Activated naive CD8-positive, alpha-beta T cell treated with anti-CD3 and anti-CD28 coated beads, Interleukin-2, amount 50 U/mL, for 24 hours (primary cell): ENCODE measurements at regions not wholly inside any gene's neighbourhood (a gene's known extent, or its start where the extent isn't known, plus 50 kb on each side); places are given as distances from the start of the nearest gene placed in this dataset.
A peak's percentile ranks its signal among the peaks of the same experiment; 100 is the strongest.
"Not testable (repeated sequence)": the region's sequence is repeated elsewhere in the genome, so short reads cannot be mapped to it uniquely, and the experiment has no call there.

Source experiments
- ATAC-seq: fragments of 150-1000 bp; cut with Tn5 transposase; one replicate; pipeline ENCODE4 v1.10.0; 2021
- DNase-seq: peaks from one replicate; pipeline ENCODE4 v3.0.0; 2021
- H3K27ac Mint-ChIP-seq: one replicate; pipeline ENCODE4 v1.8.0; 2021; ENCODE audit warnings: mild to moderate bottlenecking, mixed read lengths
- H3K27me3 Mint-ChIP-seq: one replicate; pipeline ENCODE4 v1.8.0; 2021; ENCODE audit warnings: mixed read lengths
- H3K36me3 Mint-ChIP-seq: one replicate; pipeline ENCODE4 v1.8.0; 2021; ENCODE audit warnings: low read depth, mixed read lengths
- H3K4me1 Mint-ChIP-seq: one replicate; pipeline ENCODE4 v1.8.0; 2021; ENCODE audit warnings: mixed read lengths
- H3K4me3 Mint-ChIP-seq: one replicate; pipeline ENCODE4 v1.8.0; 2021; ENCODE audit warnings: mild to moderate bottlenecking, moderate library complexity, mixed read lengths
- H3K9me3 Mint-ChIP-seq: one replicate; pipeline ENCODE4 v1.8.0; 2021; ENCODE audit warnings: mixed read lengths

GRCh38 chr14:34165847-34166350 is 215.0 kb upstream of the EGLN3 start:
- H3K4me3 Mint-ChIP-seq: no peak overlapping the region
- no peaks in the 10 kb centered on the region for H3K36me3 Mint-ChIP-seq
- ATAC-seq (peak; percentile 28), DNase-seq (no peak)
- no peaks in the 10 kb centered on the region for H3K9me3 Mint-ChIP-seq
- H3K27me3 Mint-ChIP-seq: peaks cover 11% of the 10 kb centered on the region
- H3K4me1 Mint-ChIP-seq: peaks cover 12% of the 10 kb centered on the region
- no peak overlapping the region for H3K27ac Mint-ChIP-seq

GRCh38 chr14:34164162-34164864 is 213.4 kb upstream of the EGLN3 start:
- H3K36me3 Mint-ChIP-seq: no peaks in the 10 kb centered on the region
- H3K27me3 Mint-ChIP-seq: peaks cover 11% of the 10 kb centered on the region
- H3K9me3 Mint-ChIP-seq: no peaks in the 10 kb centered on the region
- no peak for DNase-seq
- no peak overlapping the region for H3K4me3 Mint-ChIP-seq
- no peak overlapping the region for H3K27ac Mint-ChIP-seq
- no peak for ATAC-seq
- peaks cover 12% of the 10 kb centered on the region for H3K4me1 Mint-ChIP-seq

- ATAC-seq (peak; percentile 54), DNase-seq (no peak)
- Mint-ChIP-seq H3K4me3 (no peak overlapping the region), H3K27ac (no peak overlapping the region), H3K4me1 (peaks cover 12% of the 10 kb centered on the region), H3K27me3 (peaks cover 7% of the 10 kb centered on the region), H3K9me3 (no peaks in the 10 kb centered on the region), H3K36me3 (no peaks in the 10 kb centered on the region)
Measured at GRCh38 chr14:34161351-34162082, 210.6 kb upstream of the EGLN3 start.

- DNase-seq: no peak
- no peaks in the 10 kb centered on the region for H3K9me3 Mint-ChIP-seq
- no peak for ATAC-seq
Measured at GRCh38 chr14:34160619-34161018, 209.7 kb upstream of the EGLN3 start.

GRCh38 chr14:34157651-34158050 is 206.8 kb upstream of the EGLN3 start:
- Mint-ChIP-seq H3K4me1 (peaks cover 9% of the 10 kb centered on the region), H3K4me3 (no peak overlapping the region), H3K36me3 (no peaks in the 10 kb centered on the region), H3K27me3 (peaks cover under 1% of the 10 kb centered on the region), H3K9me3 (no peaks in the 10 kb centered on the region), H3K27ac (no peak overlapping the region)
- ATAC-seq (no peak), DNase-seq (no peak)

More at GRCh38 chr14:34160619-34161018, 209.7 kb upstream of the EGLN3 start:
- H3K36me3 Mint-ChIP-seq: no peaks in the 10 kb centered on the region
- no peak overlapping the region for H3K27ac Mint-ChIP-seq
- peaks cover 10% of the 10 kb centered on the region for H3K4me1 Mint-ChIP-seq
- no peak overlapping the region for H3K4me3 Mint-ChIP-seq
- peaks cover 4% of the 10 kb centered on the region for H3K27me3 Mint-ChIP-seq

GRCh38 chr14:34147461-34147860 is 196.6 kb upstream of the EGLN3 start:
- Mint-ChIP-seq H3K4me1 (no peaks in the 10 kb centered on the region), H3K9me3 (peaks cover 4% of the 10 kb centered on the region)
- ATAC-seq: no peak

GRCh38 chr14:34140127-34140526 is 189.3 kb upstream of the EGLN3 start:
- H3K27ac Mint-ChIP-seq, H3K4me1 Mint-ChIP-seq, H3K4me3 Mint-ChIP-seq, H3K36me3 Mint-ChIP-seq, H3K27me3 Mint-ChIP-seq, ATAC-seq, DNase-seq: not testable (repeated sequence)
- H3K9me3 Mint-ChIP-seq: peaks cover 13% of the 10 kb centered on the region

More at GRCh38 chr14:34147461-34147860, 196.6 kb upstream of the EGLN3 start:
- Mint-ChIP-seq H3K27ac (no peak overlapping the region), H3K4me3 (no peak overlapping the region), H3K36me3 (no peaks in the 10 kb centered on the region), H3K27me3 (peaks cover 2% of the 10 kb centered on the region)
- DNase-seq: no peak

- not testable (repeated sequence) for ATAC-seq, H3K36me3 Mint-ChIP-seq
- H3K9me3 Mint-ChIP-seq: peaks cover 13% of the 10 kb centered on the region
Measured at GRCh38 chr14:34139160-34140121, 188.6 kb upstream of the EGLN3 start.

GRCh38 chr14:34138175-34138574 is 187.3 kb upstream of the EGLN3 start:
- Mint-ChIP-seq H3K4me3 (no peak overlapping the region), H3K36me3 (no peaks in the 10 kb centered on the region), H3K27me3 (peaks cover 8% of the 10 kb centered on the region), H3K4me1 (no peaks in the 10 kb centered on the region), H3K27ac (no peak overlapping the region), H3K9me3 (peaks cover 13% of the 10 kb centered on the region)
- DNase-seq (no peak), ATAC-seq (no peak)

More at GRCh38 chr14:34139160-34140121, 188.6 kb upstream of the EGLN3 start:
- H3K27me3 Mint-ChIP-seq, H3K27ac Mint-ChIP-seq, DNase-seq, H3K4me3 Mint-ChIP-seq, H3K4me1 Mint-ChIP-seq: not testable (repeated sequence)

- no peak overlapping the region for H3K27ac Mint-ChIP-seq
- H3K27me3 Mint-ChIP-seq: peaks cover 8% of the 10 kb centered on the region
- no peaks in the 10 kb centered on the region for H3K4me1 Mint-ChIP-seq
- no peak for ATAC-seq
- H3K9me3 Mint-ChIP-seq: peaks cover 7% of the 10 kb centered on the region
- no peak overlapping the region for H3K4me3 Mint-ChIP-seq
- H3K36me3 Mint-ChIP-seq: no peaks in the 10 kb centered on the region
- no peak for DNase-seq
Measured at GRCh38 chr14:34137001-34137745, 186.3 kb upstream of the EGLN3 start.

- Mint-ChIP-seq H3K27me3 (peaks cover 8% of the 10 kb centered on the region), H3K36me3 (no peaks in the 10 kb centered on the region), H3K4me3 (no peak overlapping the region), H3K9me3 (no peaks in the 10 kb centered on the region), H3K4me1 (no peaks in the 10 kb centered on the region), H3K27ac (no peak overlapping the region)
- ATAC-seq: no peak
- no peak for DNase-seq
Measured at GRCh38 chr14:34135492-34135891, 184.6 kb upstream of the EGLN3 start.

GRCh38 chr14:34134484-34134883 is 183.6 kb upstream of the EGLN3 start:
- no peaks in the 10 kb centered on the region for H3K36me3 Mint-ChIP-seq
- H3K4me1 Mint-ChIP-seq: no peaks in the 10 kb centered on the region
- no peak overlapping the region for H3K27ac Mint-ChIP-seq
- no peaks in the 10 kb centered on the region for H3K9me3 Mint-ChIP-seq
- DNase-seq (no peak), ATAC-seq (no peak)
- no peak overlapping the region for H3K4me3 Mint-ChIP-seq
- peaks cover 8% of the 10 kb centered on the region for H3K27me3 Mint-ChIP-seq

- H3K36me3 Mint-ChIP-seq: no peaks in the 10 kb centered on the region
- H3K4me3 Mint-ChIP-seq: no peak overlapping the region
- ATAC-seq (no peak), DNase-seq (no peak)
- H3K4me1 Mint-ChIP-seq: no peaks in the 10 kb centered on the region
- H3K27me3 Mint-ChIP-seq: peaks cover 2% of the 10 kb centered on the region
- no peak overlapping the region for H3K27ac Mint-ChIP-seq
- H3K9me3 Mint-ChIP-seq: no peaks in the 10 kb centered on the region
Measured at GRCh38 chr14:34129927-34130552, 179.2 kb upstream of the EGLN3 start.
